K562 (cell line): ENCODE measurements at regions not wholly inside any gene's neighbourhood (a gene's known extent, or its start where the extent isn't known, plus 50 kb on each side); places are given as distances from the start of the nearest gene placed in this dataset.

ENCODE experiments used
- ARID1B ChIP-seq: fragments of 450-650 bp; IDR thresholded peaks from 2 replicates; pipeline ENCODE4 v1.6.1; 2016; ENCODE audit warnings: antibody characterized with exemption, mild to moderate bottlenecking, inconsistent platforms
- FOXJ3 ChIP-seq: sonication (generic); formaldehyde crosslinking; IDR thresholded peaks from 2 replicates; pipeline ENCODE4 v1.4.0; 2020; ENCODE audit warnings: mild to moderate bottlenecking, missing genetic modification reagents
- MTA3 ChIP-seq: fragments of 450-650 bp; formaldehyde crosslinking; IDR thresholded peaks from 2 replicates; pipeline ENCODE4 v1.6.1; 2017; ENCODE audit warnings: mild to moderate bottlenecking, borderline replicate concordance
- NBN ChIP-seq: fragments of 450-650 bp; IDR thresholded peaks from 2 replicates; pipeline ENCODE4 v1.6.1; 2016; ENCODE audit warnings: low read depth, mild to moderate bottlenecking
- TAF15 ChIP-seq: fragments of 200-400 bp; formaldehyde crosslinking; IDR thresholded peaks from 2 replicates; pipeline ENCODE4 v1.6.1; 2017; ENCODE audit warnings: mild to moderate bottlenecking, low read depth, low read length, moderate library complexity
- TCF7L2 ChIP-seq: fragments of 150-350 bp; IDR thresholded peaks from 2 replicates; pipeline ENCODE4 v1.6.1; 2016; ENCODE audit warnings: low read depth, mild to moderate bottlenecking, low read length, moderate library complexity
- ZNF79 ChIP-seq: fragments of 250-450 bp; sonication (Bioruptor Pico); IDR thresholded peaks from 2 replicates; pipeline ENCODE4 v1.4.0; 2020; ENCODE audit warnings: low read depth, mild to moderate bottlenecking, moderate library complexity
- TF ChIP-seq, protein P1 (sequence below): fragments of 250-450 bp; sonication (Bioruptor Pico); IDR thresholded peaks from 2 replicates; pipeline ENCODE4 v1.4.0; 2020; ENCODE audit warnings: mild to moderate bottlenecking, moderate library complexity

DNA sequence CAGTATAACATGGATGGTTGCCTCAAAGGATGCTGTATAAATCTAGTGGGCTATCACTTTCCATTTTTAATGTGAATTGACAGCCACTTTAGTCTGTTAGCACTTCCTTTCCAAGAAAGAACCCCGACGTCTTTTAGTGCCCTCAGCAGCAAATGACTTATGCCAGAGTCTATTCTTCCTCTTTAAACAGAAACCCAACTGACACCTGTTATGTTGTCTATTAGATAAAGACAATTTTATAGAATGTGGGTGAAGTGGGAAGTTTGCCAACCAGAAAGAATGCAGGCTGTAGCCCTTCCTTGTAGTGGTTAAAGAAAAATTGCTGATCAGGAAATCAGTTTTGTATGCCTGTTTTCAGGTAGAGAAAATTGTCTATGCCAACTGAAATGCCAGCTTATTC, 344.9 kb downstream of the ZNF326 start:
- TF ChIP-seq NBN (no peak), ARID1B (no peak), FOXJ3 (CRISPR knock-in tag) (no peak), TCF7L2 (no peak), ZNF79 (CRISPR knock-in tag) (no peak), TAF15 (no peak), MTA3 (no peak)
- TF ChIP-seq, protein P1, sequence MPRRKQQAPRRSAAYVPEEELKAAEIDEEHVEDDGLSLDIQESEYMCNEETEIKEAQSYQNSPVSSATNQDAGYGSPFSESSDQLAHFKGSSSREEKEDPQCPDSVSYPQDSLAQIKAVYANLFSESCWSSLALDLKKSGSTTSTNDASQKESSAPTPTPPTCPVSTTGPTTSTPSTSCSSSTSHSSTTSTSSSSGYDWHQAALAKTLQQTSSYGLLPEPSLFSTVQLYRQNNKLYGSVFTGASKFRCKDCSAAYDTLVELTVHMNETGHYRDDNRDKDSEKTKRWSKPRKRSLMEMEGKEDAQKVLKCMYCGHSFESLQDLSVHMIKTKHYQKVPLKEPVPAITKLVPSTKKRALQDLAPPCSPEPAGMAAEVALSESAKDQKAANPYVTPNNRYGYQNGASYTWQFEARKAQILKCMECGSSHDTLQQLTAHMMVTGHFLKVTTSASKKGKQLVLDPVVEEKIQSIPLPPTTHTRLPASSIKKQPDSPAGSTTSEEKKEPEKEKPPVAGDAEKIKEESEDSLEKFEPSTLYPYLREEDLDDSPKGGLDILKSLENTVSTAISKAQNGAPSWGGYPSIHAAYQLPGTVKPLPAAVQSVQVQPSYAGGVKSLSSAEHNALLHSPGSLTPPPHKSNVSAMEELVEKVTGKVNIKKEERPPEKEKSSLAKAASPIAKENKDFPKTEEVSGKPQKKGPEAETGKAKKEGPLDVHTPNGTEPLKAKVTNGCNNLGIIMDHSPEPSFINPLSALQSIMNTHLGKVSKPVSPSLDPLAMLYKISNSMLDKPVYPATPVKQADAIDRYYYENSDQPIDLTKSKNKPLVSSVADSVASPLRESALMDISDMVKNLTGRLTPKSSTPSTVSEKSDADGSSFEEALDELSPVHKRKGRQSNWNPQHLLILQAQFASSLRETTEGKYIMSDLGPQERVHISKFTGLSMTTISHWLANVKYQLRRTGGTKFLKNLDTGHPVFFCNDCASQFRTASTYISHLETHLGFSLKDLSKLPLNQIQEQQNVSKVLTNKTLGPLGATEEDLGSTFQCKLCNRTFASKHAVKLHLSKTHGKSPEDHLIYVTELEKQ (CRISPR knock-in tag): no peak
